ENCODE measurements at regions not wholly inside any gene's neighbourhood (a gene's known extent, or its start where the extent isn't known, plus 50 kb on each side); places are given as distances from the start of the nearest gene placed in this dataset.

GRCh38 chr4:103424853-103425252 is 226.7 kb upstream of the CENPE start (continued):
- no peak for TF ChIP-seq USF2 (IDR thresholded peaks at IDR 0.05; ENCODE audit: low read depth, low read length)
- TF ChIP-seq USF2 (CRISPR knock-in tag; IDR thresholded peaks at IDR 0.05; ENCODE audit: borderline replicate concordance), result no peak
- no peak for TF ChIP-seq SNAI1 (CRISPR knock-in tag; IDR thresholded peaks at IDR 0.05; ENCODE audit: borderline replicate concordance)
- TF ChIP-seq MAX (IDR thresholded peaks at IDR 0.05), result no peak
- TF ChIP-seq PAX8 (CRISPR knock-in tag; IDR thresholded peaks at IDR 0.05; ENCODE audit: borderline replicate concordance), result no peak
- no peak for TF ChIP-seq NR2F6 (IDR thresholded peaks at IDR 0.05)
- no peak for TF ChIP-seq NR2F6 (CRISPR knock-in tag; IDR thresholded peaks at IDR 0.05)
- no peak for TF ChIP-seq PHF20 (CRISPR knock-in tag; IDR thresholded peaks at IDR 0.05)
- no peak for TF ChIP-seq ZNF800 (CRISPR knock-in tag; IDR thresholded peaks at IDR 0.05)
- TF ChIP-seq ZNF546 (CRISPR knock-in tag; conservative IDR thresholded peaks at IDR 0.05), result no peak
- peak; percentile 89 for TF ChIP-seq ARID5B (CRISPR knock-in tag; IDR thresholded peaks at IDR 0.05)
- TF ChIP-seq HMG20A (CRISPR knock-in tag; IDR thresholded peaks at IDR 0.05; ENCODE audit: borderline replicate concordance), result peak; percentile 82; the same call in 1 of the 2 replicates
- no peak for TF ChIP-seq MLXIP (CRISPR knock-in tag; IDR thresholded peaks at IDR 0.05; ENCODE audit: borderline replicate concordance)
- TF ChIP-seq ZNF512 (CRISPR knock-in tag; IDR thresholded peaks at IDR 0.05), result no peak
- TF ChIP-seq TFAP4 (IDR thresholded peaks at IDR 0.05; ENCODE audit: borderline replicate concordance, low read depth), result no peak
- no peak for TF ChIP-seq ZNF562 (CRISPR knock-in tag; IDR thresholded peaks at IDR 0.05; ENCODE audit: borderline replicate concordance)
- TF ChIP-seq AHR (CRISPR knock-in tag; IDR thresholded peaks at IDR 0.05), result no peak

All from HepG2 (cell line).